Activated gamma-delta T cell (primary cell): ENCODE measurements at regions not wholly inside any gene's neighbourhood (a gene's known extent, or its start where the extent isn't known, plus 50 kb on each side); places are given as distances from the start of the nearest gene placed in this dataset.
"Not testable (repeated sequence)": the region's sequence is repeated elsewhere in the genome, so short reads cannot be mapped to it uniquely, and the experiment has no call there.

ENCODE experiments used
- DNase-seq: peaks from one replicate; lab custom pipeline; 2025; lab: John Stamatoyannopoulos, UW

- no peak for DNase-seq
Observed at GRCh38 chrX:109878236-109878635, 124.7 kb upstream of the TMEM164 start.

DNA sequence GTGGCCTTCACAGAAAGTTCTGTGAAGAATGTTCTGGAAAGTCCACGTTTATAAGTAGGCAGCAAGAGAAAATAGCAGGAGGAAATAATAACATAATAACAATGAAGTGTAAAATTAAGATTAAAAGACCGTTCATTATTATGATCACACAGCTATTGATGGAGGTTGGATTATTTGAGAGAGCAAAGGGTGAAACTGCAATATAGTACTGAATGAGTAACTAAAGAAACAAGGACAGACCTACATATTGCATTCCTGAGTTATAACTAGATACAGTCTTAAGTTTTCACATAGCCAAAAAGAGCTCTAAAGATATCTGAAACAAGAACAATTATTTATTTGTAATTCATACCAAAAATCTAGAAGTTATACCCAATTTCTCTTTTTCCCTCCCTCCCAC, 122.9 kb upstream of the TMEM164 start:
- DNase-seq = no peak

DNA sequence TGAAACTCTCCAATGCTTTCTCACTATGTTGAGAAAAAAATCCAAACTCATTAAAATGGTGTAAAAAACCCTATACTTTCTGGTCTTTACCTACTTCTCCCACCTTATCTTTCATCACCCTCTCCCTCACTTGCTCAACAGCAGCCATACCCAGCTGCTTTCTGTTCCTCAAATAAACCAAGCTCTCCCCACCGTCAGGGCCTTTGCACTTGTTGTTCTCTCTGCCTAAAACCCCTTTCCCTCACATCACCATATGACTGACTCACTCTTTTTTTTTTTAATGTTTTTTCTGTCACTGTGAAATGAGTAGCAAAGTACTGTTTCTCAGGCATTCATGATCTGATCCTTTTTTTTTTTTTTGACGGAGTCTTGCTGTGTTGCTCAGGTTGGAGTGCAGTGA, 122.3 kb upstream of the TMEM164 start:
- no peak for DNase-seq

GRCh38 chrX:109886122-109886761, 116.7 kb upstream of the TMEM164 start:
- DNase-seq = no peak

GRCh38 chrX:109889289-109890006, 113.5 kb upstream of the TMEM164 start:
- no peak for DNase-seq

GRCh38 chrX:109890300-109890699, 112.6 kb upstream of the TMEM164 start:
- DNase-seq = no peak

GRCh38 chrX:109890910-109891502, 111.9 kb upstream of the TMEM164 start:
- no peak for DNase-seq

GRCh38 chrX:109896024-109896423, 106.9 kb upstream of the TMEM164 start:
- DNase-seq = not testable (repeated sequence)

DNA sequence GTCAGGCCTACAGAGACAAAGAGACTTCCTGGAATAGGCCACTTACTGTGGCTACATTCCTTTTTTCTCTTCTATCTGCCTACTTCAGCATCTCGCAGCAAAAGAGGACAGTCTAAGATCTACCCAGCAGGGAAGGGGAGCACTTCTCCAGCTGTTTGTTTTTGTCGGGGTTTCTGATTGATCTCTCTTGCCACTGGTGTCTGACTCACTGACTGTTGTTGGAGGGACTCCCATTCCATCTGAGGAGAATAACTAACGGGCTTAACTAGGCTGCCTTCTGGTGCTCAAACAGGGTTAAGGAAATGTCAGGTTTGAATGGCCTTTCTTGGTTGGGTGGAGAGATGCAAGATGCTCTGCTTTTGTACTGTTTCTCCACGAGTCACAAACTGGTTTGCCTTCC, 100.2 kb upstream of the TMEM164 start:
- DNase-seq = no peak

- no peak for DNase-seq
Observed at GRCh38 chrX:109911046-109911445, 91.9 kb upstream of the TMEM164 start.

DNA sequence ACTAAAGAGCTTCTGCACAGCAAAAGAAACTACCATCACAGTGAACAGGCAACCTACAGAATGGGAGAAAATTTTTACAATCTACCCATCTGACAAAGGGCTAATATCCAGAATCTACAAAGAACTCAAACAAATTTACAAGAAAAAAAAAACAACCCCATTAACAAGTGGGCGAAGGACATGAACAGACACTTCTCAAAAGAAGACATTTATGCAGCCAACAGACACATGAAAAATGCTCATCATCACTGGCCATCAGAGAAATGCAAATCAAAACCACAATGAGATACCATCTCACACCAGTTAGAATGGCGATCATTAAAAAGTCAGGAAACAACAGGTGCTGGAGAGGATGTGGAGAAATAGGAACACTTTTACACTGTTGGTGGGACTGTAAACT, 89.9 kb upstream of the TMEM164 start:
- DNase-seq = not testable (repeated sequence)

GRCh38 chrX:109914114-109914849, 88.6 kb upstream of the TMEM164 start:
- no peak for DNase-seq

DNA sequence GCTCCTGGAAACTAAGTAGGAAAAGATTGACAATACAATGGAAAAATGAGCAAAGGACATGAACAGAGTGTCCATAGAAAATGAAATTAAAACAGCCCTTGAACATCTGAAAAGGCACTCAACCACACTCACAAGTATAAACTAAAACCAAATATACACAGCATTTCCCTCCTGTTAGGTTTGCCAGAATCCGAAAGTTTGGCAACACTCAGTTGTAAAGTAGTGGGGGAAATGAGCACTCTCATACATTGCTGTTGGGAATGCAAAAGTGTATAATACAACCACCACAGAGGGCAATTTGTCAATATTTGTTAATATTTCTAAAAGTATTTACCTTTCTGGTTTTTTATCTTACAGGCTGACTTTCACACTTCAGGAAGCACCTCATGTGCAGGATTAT, 84.2 kb upstream of the TMEM164 start:
- no peak for DNase-seq

GRCh38 chrX:109920325-109920724, 82.6 kb upstream of the TMEM164 start:
- DNase-seq = no peak

DNA sequence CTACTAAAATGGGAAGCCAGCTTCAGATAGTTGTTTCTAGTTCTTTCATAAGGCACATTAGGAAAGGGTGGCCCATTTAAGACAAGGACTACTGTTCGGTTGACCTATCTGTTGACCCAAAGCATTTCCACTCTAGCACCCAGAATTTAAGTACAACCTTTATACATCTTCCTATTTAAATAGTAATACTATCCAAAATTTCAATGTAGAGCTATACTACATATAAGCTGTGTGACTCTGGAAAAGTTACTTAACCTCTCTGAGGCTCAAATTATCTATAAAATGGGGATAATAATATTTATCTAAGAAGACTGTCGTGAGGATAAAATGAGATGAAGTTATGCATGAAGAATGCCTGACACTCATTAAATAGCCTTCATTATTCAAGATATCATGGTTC, 82.0 kb upstream of the TMEM164 start:
- no peak for DNase-seq

- no peak for DNase-seq
Observed at GRCh38 chrX:109922190-109922589, 80.7 kb upstream of the TMEM164 start.

- DNase-seq = not testable (repeated sequence)
Observed at GRCh38 chrX:109925003-109925402, 77.9 kb upstream of the TMEM164 start.

DNA sequence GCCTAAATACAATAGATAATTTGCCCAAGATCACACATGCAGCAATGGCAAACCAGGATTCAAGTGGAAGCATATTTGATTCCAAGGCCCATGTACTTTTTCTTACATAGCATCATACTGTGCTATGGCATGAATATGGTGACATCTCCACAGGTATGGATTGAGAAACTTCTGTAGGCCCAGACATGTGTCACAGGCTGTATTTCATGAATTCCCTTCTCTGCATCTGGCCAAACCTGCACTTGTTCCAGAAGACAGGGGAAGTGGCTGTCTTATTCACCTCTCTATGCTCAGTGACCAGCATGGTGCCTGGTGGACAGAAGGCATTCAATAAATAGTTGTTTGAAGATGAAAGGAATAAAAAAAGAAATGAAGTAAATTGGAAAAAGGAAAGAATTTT, 77.3 kb upstream of the TMEM164 start:
- DNase-seq = no peak

GRCh38 chrX:109926118-109926517, 76.8 kb upstream of the TMEM164 start:
- no peak for DNase-seq

- DNase-seq = no peak
Observed at GRCh38 chrX:109926743-109927662, 75.9 kb upstream of the TMEM164 start.

- DNase-seq = no peak
Observed at GRCh38 chrX:109927663-109928273, 75.1 kb upstream of the TMEM164 start.
